ENCODE measurements at regions not wholly inside any gene's neighbourhood (a gene's known extent, or its start where the extent isn't known, plus 50 kb on each side); places are given as distances from the start of the nearest gene placed in this dataset.

DNA sequence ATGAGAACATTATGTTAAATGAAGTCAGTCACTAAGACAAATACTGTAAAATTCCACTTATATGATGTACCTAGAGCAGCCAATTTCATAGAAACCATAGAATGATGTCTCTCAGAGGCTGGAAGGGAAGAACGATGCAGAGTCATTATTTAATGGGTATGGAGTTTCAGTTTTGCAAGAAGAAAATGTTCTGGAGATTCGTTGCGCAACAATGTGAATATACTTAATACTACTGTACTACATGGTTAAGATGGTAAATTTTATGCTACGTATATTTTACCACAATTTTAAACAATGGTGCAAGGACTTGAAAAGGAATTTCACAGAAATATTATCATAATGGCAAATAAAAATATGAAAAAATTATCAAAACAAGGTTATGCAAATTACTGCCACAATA is 972.6 kb downstream of the KCNMA1 start:
- no peak overlapping the region for H3K4me3 Mint-ChIP-seq
- no peaks in the 10 kb centered on the region for H3K36me3 Mint-ChIP-seq
- CTCF ChIA-PET = no interaction called here
- H3K4me1 Mint-ChIP-seq = no peaks in the 10 kb centered on the region
- H3K27ac Mint-ChIP-seq = no peak overlapping the region
- peaks cover 5% of the 10 kb centered on the region for H3K9me3 Mint-ChIP-seq
- no peak for DNase-seq
- H3K27me3 Mint-ChIP-seq = no peaks in the 10 kb centered on the region

- no peaks in the 10 kb centered on the region for H3K27me3 Mint-ChIP-seq
- H3K36me3 Mint-ChIP-seq = no peaks in the 10 kb centered on the region
Observed at GRCh38 chr10:76657337-76658012, 980.1 kb downstream of the KCNMA1 start.

GRCh38 chr10:76651154-76651553 is 986.5 kb downstream of the KCNMA1 start:
- DNase-seq = no peak
- Mint-ChIP-seq H3K9me3 (no peaks in the 10 kb centered on the region), H3K4me3 (no peak overlapping the region), H3K27ac (no peak overlapping the region), H3K36me3 (no peaks in the 10 kb centered on the region), H3K4me1 (no peaks in the 10 kb centered on the region), H3K27me3 (no peaks in the 10 kb centered on the region)
- CTCF ChIA-PET = no interaction called here

More at GRCh38 chr10:76657337-76658012, 980.1 kb downstream of the KCNMA1 start:
- Mint-ChIP-seq H3K4me1 (no peaks in the 10 kb centered on the region), H3K27ac (no peak overlapping the region), H3K4me3 (no peak overlapping the region), H3K9me3 (no peaks in the 10 kb centered on the region)
- no peak for DNase-seq
- CTCF ChIA-PET = no interaction called here

GRCh38 chr10:76649723-76650127 is 987.9 kb downstream of the KCNMA1 start:
- Mint-ChIP-seq H3K9me3 (no peaks in the 10 kb centered on the region), H3K27ac (no peak overlapping the region), H3K4me3 (no peak overlapping the region), H3K27me3 (no peaks in the 10 kb centered on the region), H3K4me1 (no peaks in the 10 kb centered on the region), H3K36me3 (no peaks in the 10 kb centered on the region)
- CTCF ChIA-PET = no interaction called here
- no peak for DNase-seq

- H3K4me3 Mint-ChIP-seq = no peak overlapping the region
- no peaks in the 10 kb centered on the region for H3K36me3 Mint-ChIP-seq
- H3K27ac Mint-ChIP-seq = no peak overlapping the region
- no peaks in the 10 kb centered on the region for H3K27me3 Mint-ChIP-seq
- DNase-seq = no peak
- CTCF ChIA-PET = interaction anchor here (0.7 kb wide), 1 partner anchor 113 kb away, joined by 3 read pairs; no protein-coding TSS in a partner anchor
- H3K4me1 Mint-ChIP-seq = no peaks in the 10 kb centered on the region
- H3K9me3 Mint-ChIP-seq = no peaks in the 10 kb centered on the region
Observed at GRCh38 chr10:76649254-76649653, 988.4 kb downstream of the KCNMA1 start.

DNA sequence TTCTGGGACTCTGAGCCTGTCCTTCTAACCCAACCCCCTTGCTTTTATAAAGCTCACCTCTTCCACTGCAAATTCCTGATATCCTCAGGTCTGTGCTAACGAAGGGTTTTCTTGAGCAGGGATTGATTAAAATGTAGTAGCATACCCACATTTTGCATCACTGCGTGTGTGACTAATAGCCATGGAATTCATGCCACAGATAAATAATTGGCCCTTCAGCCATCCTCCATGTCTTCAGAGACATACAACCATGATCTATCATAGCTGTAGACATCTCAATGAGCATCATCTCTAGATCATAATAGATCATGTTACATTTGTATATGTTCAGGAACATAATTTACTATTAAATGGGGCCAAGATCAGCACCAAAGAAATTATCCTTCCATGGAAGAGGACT is 990.3 kb downstream of the KCNMA1 start:
- CTCF ChIA-PET = no interaction called here
- no peak overlapping the region for H3K4me3 Mint-ChIP-seq
- no peak for DNase-seq

DNA sequence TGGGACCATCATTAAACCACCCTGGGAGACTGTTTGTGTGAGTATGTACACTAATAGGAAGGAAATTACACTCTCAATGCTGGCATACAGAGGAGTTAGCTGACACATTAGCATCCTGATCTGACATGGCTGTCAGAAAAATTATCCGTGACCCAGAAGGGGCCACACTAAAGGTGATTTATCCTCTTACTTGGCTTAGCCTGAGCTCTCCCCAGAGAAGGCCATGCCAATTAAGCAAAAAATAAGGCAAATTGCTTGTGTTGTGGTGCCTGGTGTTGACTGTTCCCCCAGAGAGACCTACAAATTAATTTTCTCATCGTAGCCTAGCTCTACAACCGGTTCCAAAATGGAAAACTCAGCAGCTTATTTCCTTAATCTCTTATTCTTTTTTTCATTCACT is 992.3 kb downstream of the KCNMA1 start:
- no peak for DNase-seq
- H3K4me3 Mint-ChIP-seq = no peak overlapping the region
- no peaks in the 10 kb centered on the region for H3K4me1 Mint-ChIP-seq
- H3K9me3 Mint-ChIP-seq = no peaks in the 10 kb centered on the region
- CTCF ChIA-PET = no interaction called here
- H3K27ac Mint-ChIP-seq = no peak overlapping the region
- no peaks in the 10 kb centered on the region for H3K27me3 Mint-ChIP-seq
- H3K36me3 Mint-ChIP-seq = no peaks in the 10 kb centered on the region

More for the DNA sequence above, 990.3 kb downstream of the KCNMA1 start:
- Mint-ChIP-seq H3K36me3 (no peaks in the 10 kb centered on the region), H3K27ac (no peak overlapping the region), H3K27me3 (no peaks in the 10 kb centered on the region), H3K4me1 (no peaks in the 10 kb centered on the region), H3K9me3 (no peaks in the 10 kb centered on the region)

- Mint-ChIP-seq H3K36me3 (no peaks in the 10 kb centered on the region), H3K4me3 (no peak overlapping the region), H3K27ac (no peak overlapping the region), H3K9me3 (no peaks in the 10 kb centered on the region), H3K27me3 (no peaks in the 10 kb centered on the region), H3K4me1 (no peaks in the 10 kb centered on the region)
- CTCF ChIA-PET = no interaction called here
- DNase-seq = no peak
Observed at GRCh38 chr10:76644476-76644875, 993.1 kb downstream of the KCNMA1 start.

GRCh38 chr10:76643511-76643911 is 994.1 kb downstream of the KCNMA1 start:
- Mint-ChIP-seq H3K27me3 (no peaks in the 10 kb centered on the region), H3K27ac (no peak overlapping the region), H3K4me3 (no peak overlapping the region), H3K9me3 (no peaks in the 10 kb centered on the region), H3K36me3 (no peaks in the 10 kb centered on the region), H3K4me1 (no peaks in the 10 kb centered on the region)
- CTCF ChIA-PET = no interaction called here
- no peak for DNase-seq

GRCh38 chr10:76642358-76642757 is 995.2 kb downstream of the KCNMA1 start:
- H3K4me1 Mint-ChIP-seq = no peaks in the 10 kb centered on the region
- H3K27ac Mint-ChIP-seq = no peak overlapping the region
- CTCF ChIA-PET = no interaction called here
- no peak for DNase-seq
- no peak overlapping the region for H3K4me3 Mint-ChIP-seq
- no peaks in the 10 kb centered on the region for H3K27me3 Mint-ChIP-seq
- H3K9me3 Mint-ChIP-seq = no peaks in the 10 kb centered on the region
- H3K36me3 Mint-ChIP-seq = no peaks in the 10 kb centered on the region

DNA sequence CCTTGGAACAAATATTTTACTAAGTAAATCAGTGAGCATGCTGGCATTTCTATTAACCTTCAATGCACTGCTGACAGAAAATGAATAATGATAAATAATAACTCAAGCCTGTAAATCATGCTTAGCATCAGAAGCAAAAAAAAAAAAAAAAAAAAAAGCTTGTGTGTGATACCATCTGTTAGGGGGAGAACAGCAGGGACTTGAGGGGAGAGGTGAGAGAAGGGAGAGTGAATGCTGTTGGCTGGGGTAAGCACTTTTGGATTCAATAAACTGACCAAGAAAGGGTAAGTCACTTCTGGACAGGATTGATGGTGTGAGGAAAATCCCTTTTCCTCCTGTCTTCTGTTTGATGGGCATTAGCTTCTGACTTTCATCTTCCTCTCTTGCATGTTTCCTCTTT is 996.4 kb downstream of the KCNMA1 start:
- no peaks in the 10 kb centered on the region for H3K4me1 Mint-ChIP-seq
- no peaks in the 10 kb centered on the region for H3K36me3 Mint-ChIP-seq
- CTCF ChIA-PET = no interaction called here
- no peaks in the 10 kb centered on the region for H3K9me3 Mint-ChIP-seq
- no peaks in the 10 kb centered on the region for H3K27me3 Mint-ChIP-seq
- DNase-seq = no peak
- no peak overlapping the region for H3K4me3 Mint-ChIP-seq
- no peak overlapping the region for H3K27ac Mint-ChIP-seq

DNA sequence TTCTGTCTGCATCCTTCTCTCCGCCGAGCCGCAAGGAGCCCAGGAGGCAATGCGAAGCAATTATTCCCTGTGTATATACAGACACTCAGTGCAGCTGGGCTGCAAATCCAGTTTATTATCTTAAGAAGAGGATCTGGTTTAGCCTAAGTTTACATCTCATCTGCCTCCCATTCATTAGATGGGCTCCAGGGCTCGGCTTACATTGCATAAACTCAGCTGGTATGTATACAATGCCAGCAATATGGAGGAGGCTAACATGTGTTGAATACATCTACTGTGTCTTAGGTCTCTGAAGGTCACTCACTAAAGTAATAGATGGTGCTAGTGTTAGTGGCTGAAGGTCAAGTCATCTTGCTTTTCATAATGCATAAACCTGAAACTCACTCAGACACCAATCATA is 996.8 kb downstream of the KCNMA1 start:
- CTCF ChIA-PET = no interaction called here
- no peak overlapping the region for H3K4me3 Mint-ChIP-seq
- H3K27me3 Mint-ChIP-seq = no peaks in the 10 kb centered on the region
- no peak overlapping the region for H3K27ac Mint-ChIP-seq
- DNase-seq = no peak
- no peaks in the 10 kb centered on the region for H3K9me3 Mint-ChIP-seq
- H3K4me1 Mint-ChIP-seq = no peaks in the 10 kb centered on the region
- H3K36me3 Mint-ChIP-seq = no peaks in the 10 kb centered on the region

DNA sequence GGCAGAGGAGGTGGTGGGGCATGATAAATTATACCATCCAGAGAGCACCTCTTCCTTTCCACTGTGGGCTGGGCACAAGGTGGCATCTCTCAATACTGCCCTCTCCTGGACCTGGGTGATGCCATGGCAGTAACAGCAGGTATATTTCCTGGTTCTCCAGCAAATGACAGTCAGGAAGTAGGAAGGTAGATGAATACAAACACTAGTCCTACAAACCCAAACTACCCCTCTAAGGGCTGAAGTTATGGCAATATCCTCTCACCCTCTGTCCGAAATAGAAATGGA is 1004.9 kb downstream of the KCNMA1 start:
- Mint-ChIP-seq H3K27me3 (no peaks in the 10 kb centered on the region), H3K9me3 (peaks cover 3% of the 10 kb centered on the region), H3K4me3 (no peak overlapping the region), H3K4me1 (no peaks in the 10 kb centered on the region), H3K27ac (no peak overlapping the region), H3K36me3 (no peaks in the 10 kb centered on the region)
- no peak for DNase-seq
- CTCF ChIA-PET = no interaction called here

GRCh38 chr10:76631884-76632766 is 1005.5 kb downstream of the KCNMA1 start:
- H3K9me3 Mint-ChIP-seq = peaks cover 3% of the 10 kb centered on the region
- CTCF ChIA-PET = no interaction called here
- H3K4me3 Mint-ChIP-seq = no peak overlapping the region
- DNase-seq = no peak
- H3K27me3 Mint-ChIP-seq = no peaks in the 10 kb centered on the region
- H3K36me3 Mint-ChIP-seq = no peaks in the 10 kb centered on the region
- H3K27ac Mint-ChIP-seq = no peak overlapping the region
- H3K4me1 Mint-ChIP-seq = no peaks in the 10 kb centered on the region

- Mint-ChIP-seq H3K4me1 (no peaks in the 10 kb centered on the region), H3K4me3 (no peak overlapping the region), H3K36me3 (no peaks in the 10 kb centered on the region), H3K27me3 (no peaks in the 10 kb centered on the region), H3K27ac (no peak overlapping the region), H3K9me3 (peaks cover 3% of the 10 kb centered on the region)
- DNase-seq = no peak
- CTCF ChIA-PET = no interaction called here
Observed at GRCh38 chr10:76631036-76631670, 1006.5 kb downstream of the KCNMA1 start.

All from activated naive CD4-positive, alpha-beta T cell treated with anti-CD3 and anti-CD28 coated beads, Interleukin-2, amount 10 ng/mL, durations not matched to agents 7 days and 5 days (primary cell).